Right forelimb (tissue), 1 donor: ENCODE measurements at regions not wholly inside any gene's neighbourhood (a gene's known extent, or its start where the extent isn't known, plus 50 kb on each side); places are given as distances from the start of the nearest gene placed in this dataset.
"Not testable (repeated sequence)": the region's sequence is repeated elsewhere in the genome, so short reads cannot be mapped to it uniquely, and the experiment has no call there.

Experiments used
- DNase-seq: peaks from one replicate; pipeline ENCODE4 v3.0.0-alpha.2; 2018

GRCh38 chr3:157856078-157856939 is 249.9 kb downstream of the SHOX2 start:
- DNase-seq = no peak

- DNase-seq = not testable (repeated sequence)
Observed at GRCh38 chr3:157845839-157846238, 260.4 kb downstream of the SHOX2 start.

- DNase-seq = no peak
Observed at GRCh38 chr3:157844800-157845565, 261.2 kb downstream of the SHOX2 start.

- DNase-seq = no peak
Observed at GRCh38 chr3:157844216-157844615, 262.0 kb downstream of the SHOX2 start.

GRCh38 chr3:157841029-157841428 is 265.2 kb downstream of the SHOX2 start:
- no peak for DNase-seq

- no peak for DNase-seq
Observed at GRCh38 chr3:157840564-157840963, 265.7 kb downstream of the SHOX2 start.

GRCh38 chr3:157838457-157838856 is 267.8 kb downstream of the SHOX2 start:
- no peak for DNase-seq

GRCh38 chr3:157837336-157837735 is 268.9 kb downstream of the SHOX2 start:
- no peak for DNase-seq

- DNase-seq = no peak
Observed at GRCh38 chr3:157836022-157836421, 270.2 kb downstream of the SHOX2 start.

GRCh38 chr3:157832588-157832987 is 273.6 kb downstream of the SHOX2 start:
- DNase-seq = no peak

GRCh38 chr3:157830556-157831236 is 275.5 kb downstream of the SHOX2 start:
- no peak for DNase-seq

GRCh38 chr3:157829786-157830185 is 276.4 kb downstream of the SHOX2 start:
- DNase-seq = no peak

GRCh38 chr3:157824281-157824680 is 281.9 kb downstream of the SHOX2 start:
- DNase-seq = no peak

- DNase-seq = no peak
Observed at GRCh38 chr3:157823050-157823449, 283.2 kb downstream of the SHOX2 start.

GRCh38 chr3:157820157-157820517 is 286.1 kb downstream of the SHOX2 start:
- DNase-seq = no peak

- DNase-seq = no peak
Observed at GRCh38 chr3:157819270-157820156, 286.7 kb downstream of the SHOX2 start.

GRCh38 chr3:157816896-157817295 is 289.3 kb downstream of the SHOX2 start:
- no peak for DNase-seq

- DNase-seq = no peak
Observed at GRCh38 chr3:157816296-157816695, 289.9 kb downstream of the SHOX2 start.

- peak; percentile 58 for DNase-seq
Observed at GRCh38 chr3:157815739-157816138, 290.5 kb downstream of the SHOX2 start.

GRCh38 chr3:157810924-157811718 is 295.1 kb downstream of the SHOX2 start:
- no peak for DNase-seq

- DNase-seq = no peak
Observed at GRCh38 chr3:157807280-157807679, 298.9 kb downstream of the SHOX2 start.

GRCh38 chr3:157805538-157805937 is 300.7 kb downstream of the SHOX2 start:
- no peak for DNase-seq
